Right atrium auricular region (tissue), 2 donors: ENCODE measurements at regions not wholly inside any gene's neighbourhood (a gene's known extent, or its start where the extent isn't known, plus 50 kb on each side); places are given as distances from the start of the nearest gene placed in this dataset.

ENCODE experiments used
- DNase-seq: peaks from one replicate; pipeline ENCODE4 v3.0.0-alpha.2; 2019; ENCODE audit warnings: low spot score
- H3K27ac ChIP-seq, 2 donors: fragments of 200-600 bp; sonication (generic); 1 replicate in 1 of 2; 2 replicates in 1 of 2; pipeline ENCODE4 v1.5.1; 2016 to 2019
- H3K27me3 ChIP-seq, 2 donors: fragments of 200-600 bp; sonication (generic); one replicate each; pipeline versions ENCODE4 v1.5.1 to v1.6.0; 2017 to 2019
- H3K36me3 ChIP-seq: fragments of 200-600 bp; sonication (generic); one replicate; pipeline ENCODE4 v1.5.1; 2016
- H3K4me1 ChIP-seq, 2 donors: fragments of 200-600 bp; sonication (generic); one replicate each; pipeline versions ENCODE4 v1.5.1 to v1.6.0; 2017 to 2019
- H3K4me3 ChIP-seq, 2 donors: fragments of 200-600 bp; sonication (generic); 1 replicate in 1 of 2; 2 replicates in 1 of 2; pipeline ENCODE4 v1.5.1; 2017 to 2019; ENCODE audit warnings: mild to moderate bottlenecking in 1 of 2, moderate library complexity in 1 of 2
- H3K9me3 ChIP-seq, 2 donors: fragments of 200-600 bp; sonication (generic); one replicate each; pipeline ENCODE4 v1.5.1; 2019
- CTCF ChIP-seq, 2 donors: fragments of 200-600 bp; sonication (generic); IDR thresholded peaks; one replicate each; pipeline ENCODE4 v1.5.1; 2019; ENCODE audit warnings: antibody characterized with exemption in 2 of 2

GRCh38 chr10:121261665-121262064 is 336.6 kb downstream of the FGFR2 start:
- Histone ChIP-seq H3K27ac (no peak overlapping the region), H3K36me3 (no peaks in the 10 kb centered on the region), H3K9me3 (no peaks in the 10 kb centered on the region), H3K4me1 (no peaks in the 10 kb centered on the region), H3K27me3 (no peaks in the 10 kb centered on the region), H3K4me3 (no peak overlapping the region)
- TF ChIP-seq CTCF (IDR thresholded peaks at IDR 0.05): no peak
- DNase-seq: no peak

GRCh38 chr10:121262774-121263430 is 335.3 kb downstream of the FGFR2 start:
- no peak overlapping the region for H3K4me3 ChIP-seq
- no peaks in the 10 kb centered on the region for H3K9me3 ChIP-seq
- no peaks in the 10 kb centered on the region for H3K4me1 ChIP-seq
- no peaks in the 10 kb centered on the region for H3K27me3 ChIP-seq
- TF ChIP-seq CTCF (IDR thresholded peaks at IDR 0.05): no peak
- H3K36me3 ChIP-seq: no peaks in the 10 kb centered on the region
- no peak for DNase-seq
- no peak overlapping the region for H3K27ac ChIP-seq

DNA sequence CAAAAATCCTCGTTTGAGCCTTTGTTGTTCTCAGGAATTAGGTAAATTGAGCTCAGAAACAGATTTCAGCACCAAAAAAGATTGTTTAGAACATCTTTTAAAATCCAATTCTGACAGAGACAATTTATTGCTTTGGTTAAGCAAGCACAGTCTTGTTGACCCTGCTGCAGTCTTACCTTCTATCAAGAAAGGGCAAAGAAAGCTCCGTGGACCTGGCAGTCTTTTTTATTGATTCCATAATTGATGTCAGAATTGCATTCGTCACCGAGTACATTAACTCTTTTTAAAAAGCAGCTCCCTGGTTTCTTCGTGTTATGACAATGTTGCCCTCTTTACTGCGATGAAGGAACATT is 334.8 kb downstream of the FGFR2 start:
- Histone ChIP-seq H3K4me1 (no peaks in the 10 kb centered on the region), H3K4me3 (no peak overlapping the region), H3K27me3 (no peaks in the 10 kb centered on the region), H3K9me3 (no peaks in the 10 kb centered on the region), H3K27ac (no peak overlapping the region), H3K36me3 (no peaks in the 10 kb centered on the region)
- DNase-seq: no peak
- no peak for TF ChIP-seq CTCF (IDR thresholded peaks at IDR 0.05)

DNA sequence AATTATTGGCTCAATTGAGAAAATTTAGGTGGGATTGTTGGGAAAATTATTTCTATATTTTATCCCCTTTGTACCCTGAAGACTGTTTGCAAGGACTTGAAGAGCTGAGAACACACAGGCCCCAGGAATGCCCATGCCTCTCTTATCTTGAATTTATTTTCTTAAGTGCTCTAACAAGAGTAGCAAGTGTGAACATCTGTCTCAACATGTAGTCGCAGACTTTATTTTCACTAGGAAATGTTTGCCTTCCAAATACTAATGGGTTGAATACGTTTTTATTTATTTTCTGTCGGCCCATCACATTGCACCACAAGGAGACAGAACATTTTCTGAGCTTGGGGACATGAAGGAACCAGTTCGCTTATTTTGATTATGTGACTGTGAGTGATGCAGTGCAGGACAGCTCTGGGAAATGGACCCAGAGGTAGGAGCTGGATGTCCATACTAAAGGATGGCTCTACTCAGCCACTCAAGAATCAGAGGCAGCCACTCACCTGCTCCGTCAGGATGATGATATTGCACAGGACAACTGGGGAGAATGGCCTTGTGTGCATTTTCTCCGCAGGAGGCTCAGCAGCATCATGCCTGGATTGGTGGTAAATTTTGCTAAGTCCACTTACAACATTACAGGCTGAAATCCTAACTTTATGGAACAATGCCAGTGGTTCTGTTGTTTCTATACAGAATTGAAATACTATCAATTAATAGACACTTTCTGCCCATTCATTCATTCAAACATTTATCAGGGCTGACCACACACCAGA is 332.7 kb downstream of the FGFR2 start:
- DNase-seq: no peak
- H3K27me3 ChIP-seq: no peaks in the 10 kb centered on the region
- no peaks in the 10 kb centered on the region for H3K4me1 ChIP-seq
- no peaks in the 10 kb centered on the region for H3K36me3 ChIP-seq
- H3K27ac ChIP-seq: no peak overlapping the region
- no peak for TF ChIP-seq CTCF (IDR thresholded peaks at IDR 0.05)
- no peak overlapping the region for H3K4me3 ChIP-seq
- no peaks in the 10 kb centered on the region for H3K9me3 ChIP-seq

DNA sequence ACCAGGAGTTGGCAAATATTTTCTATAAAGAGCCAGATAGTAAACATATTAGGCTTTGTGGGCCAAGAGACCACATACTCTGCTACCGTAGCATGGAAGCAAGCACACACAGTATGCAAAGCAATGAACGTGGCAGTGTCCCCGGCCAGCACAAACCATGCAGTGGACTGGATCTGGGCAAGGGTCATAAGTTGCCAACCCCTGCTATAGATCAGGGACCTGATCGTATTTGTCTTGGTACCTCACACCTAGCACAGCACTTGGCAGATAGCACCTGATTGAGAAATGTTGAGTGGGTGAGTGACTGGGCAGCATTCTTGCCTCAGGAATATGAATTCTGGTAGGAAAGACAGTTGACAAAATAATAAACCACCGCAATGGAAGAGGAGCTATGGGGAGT is 331.9 kb downstream of the FGFR2 start:
- H3K27me3 ChIP-seq: no peaks in the 10 kb centered on the region
- no peak for TF ChIP-seq CTCF (IDR thresholded peaks at IDR 0.05)
- no peak overlapping the region for H3K4me3 ChIP-seq
- H3K36me3 ChIP-seq: no peaks in the 10 kb centered on the region
- no peak for DNase-seq
- H3K9me3 ChIP-seq: no peaks in the 10 kb centered on the region
- H3K27ac ChIP-seq: no peak overlapping the region
- H3K4me1 ChIP-seq: no peaks in the 10 kb centered on the region
